GM18517 (cell line): ENCODE measurements at regions not wholly inside any gene's neighbourhood (a gene's known extent, or its start where the extent isn't known, plus 50 kb on each side); places are given as distances from the start of the nearest gene placed in this dataset.

Experiments
- ATAC-seq: cut with Tn5 transposase; IDR thresholded peaks from one replicate; pipeline ENCODE4 v1.9.1; 2021; ENCODE audit warnings: mild to moderate bottlenecking, moderate library complexity; ENCODE audit not compliant: unreplicated experiment

- ATAC-seq, result no peak
Measured at GRCh38 chr1:69292833-69293232, 274.9 kb upstream of the LRRC7 start.

DNA sequence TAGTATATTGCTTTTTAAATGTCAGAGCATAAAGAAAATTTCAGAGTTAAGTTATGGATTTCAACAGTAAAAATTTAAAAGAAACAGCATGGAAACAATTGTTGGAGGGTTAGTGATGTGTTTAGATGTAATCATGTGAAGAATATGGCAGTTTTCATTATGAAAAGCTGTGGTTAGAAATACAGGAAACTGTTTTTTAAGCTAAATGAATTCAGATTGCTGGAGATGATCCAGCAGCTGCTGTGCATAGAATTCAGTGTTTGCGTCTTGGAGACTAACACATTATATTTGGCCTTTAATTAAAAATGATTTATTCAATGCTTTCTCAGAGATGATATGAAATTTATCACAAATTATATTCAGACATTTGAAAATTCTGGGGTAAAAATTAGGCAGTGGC, 273.6 kb upstream of the LRRC7 start:
- no peak for ATAC-seq

GRCh38 chr1:69295265-69295664, 272.5 kb upstream of the LRRC7 start:
- no peak for ATAC-seq

DNA sequence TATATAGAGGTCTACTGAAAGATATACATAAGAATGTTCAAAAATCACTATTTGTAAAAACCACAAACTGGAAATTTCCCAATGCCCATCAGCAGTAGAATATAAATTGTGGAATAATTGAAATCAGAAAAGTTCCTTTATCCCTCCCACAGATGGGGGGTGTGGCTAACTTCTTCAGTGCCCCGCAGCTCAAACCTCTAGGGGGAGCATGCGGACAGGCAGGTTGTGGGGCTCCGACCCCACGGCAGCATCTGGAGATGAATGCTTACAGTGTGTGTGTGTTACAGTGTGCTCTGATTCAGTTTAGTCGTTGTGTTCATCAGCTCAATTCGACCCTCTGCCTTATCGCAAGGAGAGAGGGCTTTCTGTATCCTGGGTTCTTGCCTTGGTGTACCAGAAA, 262.1 kb upstream of the LRRC7 start:
- no peak for ATAC-seq

GRCh38 chr1:69312055-69312732, 255.5 kb upstream of the LRRC7 start:
- no peak for ATAC-seq

GRCh38 chr1:69313118-69313517, 254.6 kb upstream of the LRRC7 start:
- no peak for ATAC-seq

GRCh38 chr1:69315416-69315815, 252.3 kb upstream of the LRRC7 start:
- ATAC-seq, result no peak

DNA sequence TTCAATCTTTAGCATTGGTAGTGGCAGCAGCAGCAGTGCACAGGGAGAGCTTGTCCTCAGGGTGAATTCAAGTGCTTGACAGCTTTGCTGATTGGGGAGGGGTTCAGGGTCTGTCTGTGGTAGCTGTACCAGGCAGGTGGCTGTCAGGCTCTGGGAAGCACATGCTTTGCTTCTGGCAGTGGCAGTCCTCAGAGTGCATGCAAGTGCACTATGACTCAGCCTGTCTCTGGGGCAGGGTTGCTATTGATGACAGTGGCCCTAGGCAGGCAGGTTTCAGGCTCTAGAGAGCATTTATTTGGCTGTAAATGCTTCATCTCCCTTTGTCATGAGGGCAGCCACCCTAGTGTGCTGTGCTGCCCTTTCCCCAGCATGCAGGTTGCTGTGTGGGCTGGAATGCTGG, 251.9 kb upstream of the LRRC7 start:
- ATAC-seq, result no peak

- no peak for ATAC-seq
Measured at GRCh38 chr1:69319287-69319686, 248.4 kb upstream of the LRRC7 start.

DNA sequence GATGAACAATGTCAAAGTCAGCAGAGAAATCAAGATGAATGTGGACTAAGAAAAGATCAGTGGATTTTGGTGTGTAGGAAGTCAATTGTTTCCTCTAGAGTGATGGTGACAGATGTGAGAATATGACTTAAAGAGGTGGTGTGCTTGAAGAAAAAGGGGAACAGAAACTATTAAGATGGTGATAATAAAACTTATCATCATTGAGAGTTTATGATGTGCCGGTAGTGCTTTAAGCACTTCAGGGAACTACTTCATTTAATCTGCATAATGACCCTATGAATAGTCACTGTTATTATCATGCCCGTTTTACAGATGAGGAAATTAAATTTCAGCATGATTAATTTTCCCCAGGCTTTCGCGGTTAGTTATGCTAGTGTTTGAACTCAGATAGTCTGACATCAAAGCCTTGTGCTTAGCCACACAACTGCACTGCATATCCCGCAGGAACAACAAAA, 246.9 kb upstream of the LRRC7 start:
- ATAC-seq, result peak; percentile 82

GRCh38 chr1:69321311-69321710, 246.4 kb upstream of the LRRC7 start:
- ATAC-seq, result no peak

GRCh38 chr1:69328186-69328585, 239.5 kb upstream of the LRRC7 start:
- ATAC-seq, result no peak

DNA sequence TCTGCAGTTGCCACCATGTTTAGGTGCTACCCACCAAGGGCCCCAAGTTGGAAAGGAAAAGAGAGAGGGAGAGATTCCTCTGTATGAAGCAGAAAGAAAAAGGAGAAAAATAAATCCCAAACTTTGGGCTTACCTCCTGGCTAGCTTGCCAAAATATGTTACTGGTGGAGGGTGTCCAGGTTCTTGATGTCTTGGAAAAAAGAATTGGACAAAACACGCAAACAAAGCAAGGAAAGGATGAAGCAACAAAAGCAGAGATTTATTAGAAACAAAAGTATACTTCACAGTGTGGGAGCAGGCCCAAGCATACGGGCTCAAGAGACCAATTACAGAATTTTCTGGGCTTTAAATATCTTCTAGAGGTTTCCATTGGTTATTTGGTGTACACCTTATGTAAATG, 204.5 kb upstream of the LRRC7 start:
- no peak for ATAC-seq

DNA sequence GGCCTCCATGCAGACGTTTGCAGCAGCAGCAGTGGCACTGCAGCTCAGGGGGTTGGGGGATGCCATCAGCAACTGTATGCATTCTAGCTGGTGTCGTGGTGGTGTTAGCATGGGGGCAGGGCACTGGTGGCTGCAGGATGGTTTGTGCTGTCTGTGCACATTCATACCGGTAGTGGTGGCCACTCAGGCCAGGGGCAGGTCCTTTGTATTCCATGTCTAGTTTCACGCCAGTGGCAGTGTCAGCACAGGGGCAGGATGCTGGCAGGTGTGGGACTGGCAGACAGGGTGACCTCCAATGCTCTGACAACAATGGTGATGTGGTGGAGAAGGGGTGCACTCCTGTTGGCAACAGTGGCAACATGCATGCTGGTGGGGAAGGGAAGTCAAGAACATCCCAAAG, 194.2 kb upstream of the LRRC7 start:
- no peak for ATAC-seq

GRCh38 chr1:69376408-69376807, 191.3 kb upstream of the LRRC7 start:
- ATAC-seq, result no peak

- no peak for ATAC-seq
Measured at GRCh38 chr1:69377507-69377906, 190.2 kb upstream of the LRRC7 start.

DNA sequence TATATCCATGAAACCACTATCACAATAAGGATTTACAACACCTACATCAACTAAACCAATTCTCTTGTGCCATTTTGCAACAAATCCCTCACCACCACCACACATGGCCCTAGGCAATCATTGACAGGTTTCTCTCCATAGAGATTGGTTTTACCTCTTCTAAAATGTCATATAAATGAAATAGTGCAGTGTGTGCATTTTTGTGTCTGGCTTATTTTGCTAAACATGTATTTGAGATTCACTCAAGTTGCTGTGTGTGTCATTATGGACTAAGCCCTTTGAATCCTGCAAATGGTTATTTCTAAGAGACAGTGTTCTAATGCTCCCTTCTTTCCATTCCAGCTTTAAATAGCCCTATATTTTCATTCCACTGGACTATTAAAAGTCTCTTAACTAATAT, 179.7 kb upstream of the LRRC7 start:
- ATAC-seq, result no peak

GRCh38 chr1:69400128-69400527, 167.6 kb upstream of the LRRC7 start:
- no peak for ATAC-seq

DNA sequence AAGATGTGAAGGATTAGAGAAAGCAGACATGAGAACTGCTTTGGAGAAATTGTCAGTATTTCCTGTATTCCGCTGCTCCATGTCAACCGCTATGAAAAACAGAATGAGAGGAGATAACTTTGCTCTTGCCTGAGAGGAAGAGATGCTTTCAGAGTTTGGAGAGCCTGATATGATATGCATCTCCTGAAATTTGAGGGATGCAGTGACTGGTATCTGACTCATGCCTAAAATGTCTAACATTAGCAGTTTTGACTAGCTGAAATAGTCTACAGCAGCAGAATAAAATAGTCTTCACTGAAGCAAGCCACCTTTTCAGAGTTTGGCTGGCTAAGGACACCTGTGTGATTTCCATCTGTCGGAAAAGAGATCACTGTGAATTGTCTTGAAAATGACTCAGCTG, 165.8 kb upstream of the LRRC7 start:
- ATAC-seq, result no peak

GRCh38 chr1:69403756-69404320, 163.9 kb upstream of the LRRC7 start:
- no peak for ATAC-seq

DNA sequence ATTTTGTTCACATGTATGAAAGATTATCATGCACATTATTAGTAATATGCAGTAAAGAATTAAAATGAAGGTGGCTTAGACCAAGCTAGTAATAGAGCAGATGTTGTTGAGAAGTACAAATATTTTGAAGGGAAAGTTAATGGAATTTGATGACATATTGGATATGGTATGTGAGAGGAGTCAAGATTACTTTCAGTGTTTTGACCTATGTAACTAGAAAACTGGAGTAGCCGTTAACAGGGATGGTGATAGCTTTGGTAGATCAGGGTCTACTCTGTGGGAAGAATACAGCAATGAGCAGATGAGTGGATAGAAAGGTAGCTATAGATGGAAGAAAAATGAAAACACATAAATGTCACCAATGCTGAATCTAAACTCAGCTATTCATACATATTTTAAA, 163.2 kb upstream of the LRRC7 start:
- ATAC-seq, result no peak

DNA sequence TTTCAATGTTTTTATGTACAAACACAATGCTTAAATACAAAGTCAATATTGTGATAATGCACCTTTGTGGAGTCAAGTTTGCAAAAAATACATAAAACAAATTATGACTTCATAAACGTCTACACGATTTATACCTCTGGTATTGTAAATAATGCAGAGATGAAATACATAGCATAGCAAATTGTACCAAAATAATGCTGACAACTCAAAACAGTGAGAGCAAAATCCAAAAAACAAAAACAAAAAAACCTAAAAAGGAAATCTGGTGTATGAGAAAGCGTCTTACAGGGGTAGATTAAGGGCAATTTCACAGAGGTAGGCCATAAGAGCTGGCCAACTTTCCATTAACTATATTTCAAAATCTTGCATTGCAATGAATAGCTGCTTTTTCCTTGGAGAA, 161.5 kb upstream of the LRRC7 start:
- no peak for ATAC-seq
